ENCODE measurements at regions not wholly inside any gene's neighbourhood (a gene's known extent, or its start where the extent isn't known, plus 50 kb on each side); places are given as distances from the start of the nearest gene placed in this dataset.
"Not testable (repeated sequence)": the region's sequence is repeated elsewhere in the genome, so short reads cannot be mapped to it uniquely, and the experiment has no call there.

DNA sequence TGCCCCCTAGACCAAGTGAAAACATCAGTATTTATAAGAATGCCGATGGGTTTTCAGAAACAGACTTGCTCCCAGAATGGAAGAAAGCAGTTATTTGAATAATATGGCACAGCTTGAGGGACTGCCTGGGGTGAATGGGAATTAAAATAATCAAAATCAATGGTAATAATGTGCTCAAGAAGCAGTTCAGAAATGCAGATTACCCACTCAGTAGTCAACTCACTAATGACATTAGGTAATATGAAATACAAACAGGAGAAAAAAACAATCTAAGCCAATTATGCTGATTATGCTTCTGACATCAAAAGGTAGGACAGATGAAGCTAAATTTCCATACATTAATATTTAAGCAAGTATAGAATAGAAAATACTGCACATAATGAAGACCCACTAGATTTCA, 179.3 kb downstream of the ENC1 start:
- DNase-seq (ENCODE audit: low read depth in 2 of 2): no peak

DNA sequence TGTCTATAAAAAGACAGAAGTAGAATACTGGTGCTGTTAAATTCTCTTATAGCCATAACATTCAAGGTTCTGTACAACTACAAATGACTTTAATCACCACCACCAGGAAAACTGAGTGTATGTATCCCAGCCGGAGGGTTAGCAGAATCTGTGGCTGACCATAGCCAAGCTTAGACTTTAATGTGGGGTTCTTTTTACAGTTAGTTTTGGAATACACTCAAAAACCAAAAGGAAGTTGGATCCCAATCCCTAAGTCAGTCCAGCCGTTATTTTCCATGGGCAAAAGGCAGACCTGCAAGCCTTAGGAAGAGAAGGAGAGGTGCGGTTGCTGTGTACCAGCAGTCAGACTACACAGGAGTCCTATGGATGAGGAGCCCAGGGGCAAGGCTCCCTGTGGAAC, 179.8 kb downstream of the ENC1 start:
- DNase-seq (ENCODE audit: low read depth in 2 of 2): no peak

DNA sequence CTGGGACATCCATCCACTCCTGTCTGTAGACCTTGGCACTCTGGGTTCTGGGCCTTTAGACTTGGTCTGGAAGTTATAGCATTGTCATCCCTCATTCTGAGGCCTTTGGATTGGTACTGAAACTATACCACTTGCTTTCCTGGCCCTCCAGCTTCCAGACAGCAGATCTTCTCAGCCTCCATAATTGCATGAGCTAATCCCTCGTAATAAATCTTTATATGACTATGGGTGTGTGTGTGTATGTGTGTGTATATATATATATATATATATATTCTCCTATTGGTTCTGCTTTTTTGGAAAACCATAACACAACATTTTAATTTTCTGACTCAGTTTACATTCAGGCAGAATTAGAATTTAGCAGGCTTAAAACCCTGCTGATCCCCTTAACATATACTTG, 180.5 kb downstream of the ENC1 start:
- no peak for DNase-seq (ENCODE audit: low read depth in 2 of 2)

DNA sequence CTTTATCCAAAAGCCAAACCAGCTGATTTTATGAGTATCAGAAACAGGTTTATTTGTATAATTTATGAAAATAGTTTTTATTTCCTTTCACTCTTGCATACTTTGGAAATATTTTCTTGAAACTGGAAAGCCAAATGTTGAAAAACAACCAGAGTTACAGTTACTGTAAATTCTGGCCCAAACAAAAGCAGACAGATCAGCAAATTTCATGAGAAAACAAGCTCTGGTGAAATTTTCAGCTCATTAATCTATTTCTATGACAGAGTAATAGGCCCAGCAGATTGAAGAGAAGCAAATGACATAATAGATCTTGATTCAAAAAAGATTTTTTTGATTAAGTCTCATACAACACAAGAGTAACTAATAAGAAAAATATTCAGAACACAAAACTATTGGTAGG, 182.7 kb downstream of the ENC1 start:
- no peak for DNase-seq (ENCODE audit: low read depth in 2 of 2)

DNA sequence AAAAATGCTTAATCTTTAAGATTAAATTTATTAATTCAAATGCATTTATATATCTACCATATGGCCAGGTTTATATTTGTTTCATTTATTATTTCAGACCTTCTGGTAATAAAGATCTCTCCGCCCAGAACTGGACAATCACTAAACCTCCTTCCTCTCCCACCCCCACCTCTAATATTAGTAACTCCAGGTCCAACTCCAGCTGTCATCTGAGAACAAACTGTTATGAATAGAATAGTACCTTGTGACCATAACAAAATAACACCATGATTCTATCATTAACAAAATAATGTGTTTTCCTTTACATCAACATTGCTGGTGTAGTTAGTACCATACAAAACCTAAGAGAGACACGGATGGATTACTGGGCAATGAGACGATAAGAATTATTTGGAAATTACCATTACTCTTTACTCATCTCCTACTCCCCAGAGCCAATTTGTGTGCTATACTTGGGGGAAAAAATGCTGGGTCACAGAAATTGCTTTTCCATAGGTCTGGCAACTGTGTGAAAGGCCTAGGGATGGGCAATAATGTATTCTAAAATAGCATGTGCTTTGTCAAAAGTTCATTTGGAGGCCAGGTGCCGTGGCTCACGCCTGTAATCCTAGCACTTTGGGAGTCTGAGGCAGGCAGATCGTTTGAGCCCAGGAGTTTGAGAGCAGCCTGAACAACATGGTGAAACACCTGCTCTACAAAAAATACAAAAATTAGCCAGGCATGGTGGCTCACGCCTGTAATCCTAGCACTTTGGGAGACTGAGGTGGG, 186.1 kb downstream of the ENC1 start:
- no peak for DNase-seq (ENCODE audit: low read depth in 2 of 2)

DNA sequence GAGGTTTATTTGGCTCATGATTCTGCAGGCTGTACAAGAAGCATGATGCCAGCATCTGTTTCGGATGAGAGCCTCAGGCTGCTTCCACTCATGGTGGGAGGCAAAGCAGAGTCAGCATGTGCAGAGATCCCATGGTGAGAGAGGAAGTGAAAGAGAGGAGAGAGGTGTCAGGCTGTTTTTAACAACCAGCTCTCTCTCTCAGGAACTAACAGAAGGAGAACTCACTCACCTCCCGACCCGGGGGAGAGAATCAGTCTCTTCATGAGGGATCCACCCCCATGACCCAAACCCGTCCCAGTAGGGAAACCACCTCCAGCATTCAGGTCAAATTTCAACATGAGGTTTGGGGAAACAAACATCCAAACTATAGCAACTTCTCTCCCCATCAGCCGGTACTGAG, 187.7 kb downstream of the ENC1 start:
- DNase-seq (ENCODE audit: low read depth in 2 of 2): no peak

DNA sequence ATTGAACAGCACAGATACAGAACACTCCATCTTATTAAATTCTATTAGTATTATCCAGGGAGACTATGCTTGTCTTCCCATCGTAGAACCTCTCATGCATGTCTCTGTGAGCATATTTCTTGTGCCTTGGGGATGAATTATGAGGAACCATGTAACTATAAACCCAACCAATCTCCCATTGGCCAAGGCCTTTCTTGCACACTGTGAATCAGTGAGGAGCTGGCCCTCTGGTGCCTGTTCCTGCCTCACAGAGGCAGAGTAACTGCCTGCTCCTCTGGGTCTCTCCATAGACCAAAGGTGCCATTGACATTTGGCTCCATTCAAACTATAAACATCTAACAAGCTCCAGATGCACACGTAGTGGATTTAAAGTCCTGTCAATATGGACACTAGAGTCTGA, 190.4 kb downstream of the ENC1 start:
- DNase-seq (ENCODE audit: low read depth in 2 of 2): no peak

DNA sequence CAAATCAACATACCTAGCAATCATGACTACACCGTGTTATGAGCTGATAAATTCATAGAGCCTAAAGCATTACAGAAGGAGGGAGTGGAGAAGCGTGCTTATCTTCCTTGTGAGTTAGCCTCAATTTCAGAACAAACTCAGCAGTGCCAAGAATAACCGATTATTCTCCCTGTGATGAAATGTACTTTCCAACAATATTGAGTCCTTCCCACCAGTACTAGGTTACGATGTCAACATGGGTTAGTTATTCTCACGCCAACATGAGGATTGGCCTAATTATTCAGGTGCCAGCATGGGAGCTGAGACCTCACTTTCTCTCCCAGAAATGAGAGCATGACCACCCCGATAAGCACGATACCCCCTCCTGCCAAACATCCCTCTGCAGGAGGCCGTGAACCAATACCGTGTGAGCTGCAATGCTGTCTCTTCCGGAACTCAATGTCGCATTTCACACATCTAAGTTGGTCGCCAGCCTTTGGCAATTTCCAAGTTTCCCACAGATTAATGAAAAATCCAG, 193.7 kb downstream of the ENC1 start:
- no peak for DNase-seq (ENCODE audit: low read depth in 2 of 2)

DNA sequence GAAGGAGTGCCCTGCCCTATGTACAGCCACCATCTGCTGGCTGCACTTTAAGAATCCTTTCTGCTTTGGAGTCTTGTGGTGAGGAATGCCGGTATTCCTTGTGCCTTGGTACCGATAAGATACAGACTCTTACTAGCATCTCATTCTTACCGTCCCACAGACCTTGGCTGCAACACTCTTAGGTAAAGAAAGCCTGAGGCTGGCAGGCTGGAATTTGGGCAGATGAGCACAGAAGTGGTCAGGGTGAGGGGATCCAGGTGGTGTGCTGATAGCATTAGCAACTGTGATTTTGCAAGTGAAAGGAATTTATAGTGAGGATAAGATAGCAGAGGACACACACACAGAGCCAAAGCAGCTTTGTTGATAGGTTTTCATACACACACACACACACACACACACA, 198.1 kb downstream of the ENC1 start:
- no peak for DNase-seq (ENCODE audit: low read depth in 2 of 2)

DNA sequence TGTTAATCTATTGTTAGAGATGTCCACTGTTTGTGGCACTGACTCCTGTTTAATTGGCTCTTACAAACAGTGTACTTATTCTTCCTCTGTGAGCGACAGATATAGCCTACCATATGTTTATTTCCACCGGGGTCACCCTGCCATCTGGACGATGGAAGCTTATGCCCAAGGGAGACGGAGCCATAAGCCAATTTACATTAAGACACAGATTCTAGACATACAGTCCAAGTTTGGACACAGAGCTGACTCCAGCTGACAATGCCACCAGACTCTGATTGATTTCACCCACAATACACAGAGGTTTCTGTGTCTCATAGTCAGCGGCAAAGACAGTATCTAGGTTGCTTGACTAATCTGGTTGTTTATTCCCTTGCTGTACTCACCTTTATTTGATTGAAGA, 198.9 kb downstream of the ENC1 start:
- DNase-seq (ENCODE audit: low read depth in 2 of 2): no peak

DNA sequence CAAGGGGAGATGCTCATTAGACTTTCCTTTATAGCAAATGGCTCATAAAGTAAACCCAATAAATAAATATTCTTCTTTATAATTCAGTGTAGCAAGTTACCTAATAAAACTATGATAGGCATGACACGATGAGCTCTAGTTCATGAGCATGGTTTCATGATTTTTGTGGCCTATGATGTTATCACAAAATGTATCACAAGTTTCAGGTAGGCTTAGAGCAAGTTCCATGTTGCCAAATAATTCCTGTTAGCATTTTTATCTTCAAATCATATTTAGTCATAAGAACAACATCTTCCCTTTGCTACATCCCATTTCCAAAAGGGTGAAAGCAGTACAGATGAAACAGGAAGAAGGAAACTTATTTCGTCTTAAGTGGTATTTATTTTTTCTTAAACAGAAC, 200.2 kb downstream of the ENC1 start:
- DNase-seq (ENCODE audit: low read depth in 2 of 2): no peak

DNA sequence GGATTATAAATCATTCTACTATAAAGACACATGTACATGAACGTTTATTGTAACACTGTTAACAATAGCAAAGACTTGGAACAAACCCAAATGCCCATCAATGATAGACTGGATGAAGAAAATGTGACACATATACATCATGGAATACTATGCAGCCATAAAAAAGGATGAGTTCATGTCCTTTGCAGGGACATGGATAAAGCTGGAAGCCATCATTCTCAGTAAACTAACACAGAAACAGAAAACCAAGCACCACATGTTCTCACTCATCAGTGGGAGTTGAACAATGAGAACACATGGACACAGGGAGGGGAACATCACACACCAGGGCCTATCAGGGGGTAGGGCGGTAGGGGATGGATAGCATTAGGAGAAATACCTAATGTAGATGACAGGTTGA, 202.7 kb downstream of the ENC1 start:
- not testable (repeated sequence) for DNase-seq (ENCODE audit: low read depth in 2 of 2)

DNA sequence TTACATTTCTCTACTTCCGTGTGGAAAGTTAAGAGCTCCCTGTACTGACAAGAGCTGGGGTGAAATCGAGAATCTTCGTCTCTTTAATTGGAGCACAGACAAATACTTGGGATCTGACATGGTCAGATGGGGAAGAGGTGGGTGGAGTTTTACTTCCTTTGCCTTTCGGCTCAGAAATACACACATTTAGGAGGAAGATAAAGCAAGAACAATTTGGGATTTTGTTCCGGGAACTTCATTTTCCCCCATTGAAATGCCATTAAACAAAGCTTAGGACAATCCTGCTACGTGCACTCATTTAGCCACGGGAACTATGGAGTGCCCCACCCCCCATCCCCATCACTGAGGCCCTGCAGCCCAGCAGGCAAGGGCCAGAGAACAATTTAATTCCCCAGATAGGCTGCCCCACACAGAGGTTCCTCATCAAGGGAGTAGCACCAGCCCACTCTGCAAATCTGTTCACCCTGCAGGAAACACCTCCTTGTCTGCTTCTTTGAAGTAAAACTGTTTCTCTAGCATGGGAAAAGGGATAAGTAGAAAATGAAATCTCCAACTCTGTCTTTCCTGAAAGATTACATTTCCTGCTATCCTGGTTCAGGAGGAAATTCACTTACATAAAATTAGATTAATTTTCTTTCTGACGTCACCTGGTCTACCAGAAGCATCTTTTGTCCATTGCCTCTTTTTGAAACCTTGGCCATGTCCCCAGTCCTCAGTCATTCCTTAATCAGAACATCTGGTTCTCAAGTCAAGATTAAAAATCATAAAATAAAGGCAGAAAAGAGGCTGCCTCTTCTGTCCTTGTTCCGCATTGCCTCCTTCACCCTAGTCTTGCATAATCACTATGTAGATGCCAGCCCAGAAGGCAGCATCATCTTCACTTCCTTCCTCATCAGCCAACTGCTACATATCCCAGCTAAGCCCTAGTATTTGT, 206.4 kb downstream of the ENC1 start:
- DNase-seq (ENCODE audit: low read depth in 2 of 2): no peak

DNA sequence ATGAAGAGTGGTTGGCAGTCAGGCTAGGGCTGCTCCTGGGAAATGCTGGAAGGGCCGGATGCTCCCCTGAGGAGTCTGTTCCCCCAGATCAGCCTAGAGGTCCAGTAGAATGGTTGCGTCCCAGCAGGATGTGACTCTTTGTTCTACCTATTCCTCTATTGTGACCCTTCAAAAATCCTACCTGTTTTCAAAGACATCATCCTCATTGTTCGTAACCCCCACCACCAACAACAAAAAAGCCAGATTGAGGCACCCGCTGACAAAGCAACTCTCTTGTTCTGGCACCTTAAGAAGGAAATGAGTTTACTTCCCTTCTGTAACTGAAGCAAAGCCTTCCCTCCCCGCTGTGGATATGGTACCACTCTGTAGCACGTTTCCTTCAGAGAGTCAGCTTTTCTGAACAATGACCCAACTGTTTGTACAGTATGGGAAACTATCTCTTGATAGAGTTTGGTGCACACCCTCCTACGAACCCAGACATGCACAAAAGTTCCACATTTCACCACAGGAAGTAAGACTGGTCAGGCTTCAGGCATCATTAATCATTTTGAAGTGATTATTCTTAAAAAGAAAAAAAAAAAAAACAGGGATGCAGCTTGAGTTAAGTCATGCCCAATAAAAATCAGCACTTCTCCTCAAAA, 207.2 kb downstream of the ENC1 start:
- DNase-seq (ENCODE audit: low read depth in 2 of 2): no peak

DNA sequence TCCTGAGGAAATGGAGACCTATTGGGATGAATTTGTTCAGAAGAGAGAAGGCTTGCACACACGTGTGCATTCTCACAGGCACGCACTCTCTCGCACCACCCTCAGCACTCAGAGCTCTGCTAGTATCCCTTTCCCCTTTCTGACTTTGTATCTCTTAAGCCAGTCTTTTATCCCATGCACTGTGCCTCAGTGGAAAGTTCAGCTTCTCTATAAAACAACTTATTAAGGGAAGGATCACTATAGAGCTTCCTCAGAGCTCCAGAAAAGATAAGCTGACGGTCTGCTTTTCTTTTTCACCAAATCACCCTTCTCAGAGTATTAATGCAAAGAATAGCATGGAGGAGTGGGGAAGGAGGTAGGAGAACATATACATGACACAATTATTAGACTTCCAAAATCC, 207.8 kb downstream of the ENC1 start:
- no peak for DNase-seq (ENCODE audit: low read depth in 2 of 2)

DNA sequence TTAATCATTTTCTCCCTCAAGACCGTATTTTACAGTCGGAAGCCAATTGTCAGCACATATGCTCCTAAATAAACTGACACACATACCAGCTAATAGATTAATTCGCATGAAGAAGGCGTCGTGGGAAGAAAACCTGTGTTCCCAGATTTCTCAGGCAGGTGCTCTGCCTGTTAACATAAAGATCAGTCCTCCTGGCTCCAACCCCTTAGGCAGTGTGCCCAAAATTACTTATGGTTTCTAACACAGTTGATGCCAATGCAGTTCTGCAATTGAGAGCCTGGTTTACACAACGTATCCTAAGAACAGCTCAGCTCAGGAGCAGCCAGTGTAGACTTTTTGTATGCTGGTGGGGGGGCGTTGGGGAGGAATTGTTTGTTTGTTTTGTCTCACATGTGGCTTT, 208.3 kb downstream of the ENC1 start:
- no peak for DNase-seq (ENCODE audit: low read depth in 2 of 2)

DNA sequence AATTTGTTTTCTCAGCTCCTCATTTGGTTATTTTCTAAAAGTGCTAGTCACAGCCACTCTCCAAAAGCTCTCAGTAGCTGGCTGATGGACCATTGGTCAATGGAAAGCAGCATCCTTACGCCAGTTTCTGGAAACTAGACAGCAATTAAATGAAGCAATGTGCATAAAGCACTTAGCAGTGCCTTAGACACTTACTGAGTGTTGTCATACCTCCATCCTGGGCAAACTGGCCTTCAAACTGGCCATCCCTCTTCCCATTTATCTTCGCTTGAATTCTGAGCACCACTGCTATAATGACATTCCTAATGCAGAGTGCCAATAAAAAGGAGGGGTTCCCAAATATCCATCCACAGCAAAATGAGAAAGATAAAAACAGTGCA, 209.2 kb downstream of the ENC1 start:
- no peak for DNase-seq (ENCODE audit: low read depth in 2 of 2)

DNA sequence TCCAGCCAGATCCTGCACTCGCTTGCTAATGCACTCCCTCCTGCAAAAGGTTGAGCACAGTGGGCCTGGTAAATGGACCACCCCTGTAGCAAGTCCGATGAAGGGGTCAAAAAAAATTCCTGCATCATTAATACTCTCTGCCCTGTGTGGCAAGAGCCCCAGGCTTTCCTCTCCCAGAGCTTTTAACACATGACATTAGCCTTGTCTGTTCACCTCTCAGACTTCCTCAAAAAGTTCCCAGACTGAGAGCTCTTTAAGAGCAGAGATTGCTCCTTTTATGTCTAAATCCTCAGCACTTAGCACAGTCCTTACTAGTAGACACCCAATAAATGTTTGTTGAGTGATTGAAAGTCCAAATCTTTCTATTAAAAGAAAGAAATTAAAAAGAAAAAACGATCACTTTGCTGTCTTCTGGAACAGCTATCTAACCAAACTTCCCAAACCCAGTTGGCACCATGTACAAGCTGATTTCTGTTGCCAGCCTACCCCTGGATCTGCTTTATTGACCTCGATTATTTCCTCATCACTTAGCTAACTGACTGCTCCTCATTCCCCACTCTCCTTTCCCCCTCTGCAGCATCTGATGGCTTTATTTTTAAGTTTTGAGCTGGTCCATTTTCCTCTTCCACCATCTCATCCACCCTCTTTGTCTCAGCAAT, 209.8 kb downstream of the ENC1 start:
- DNase-seq (ENCODE audit: low read depth in 2 of 2): no peak

DNA sequence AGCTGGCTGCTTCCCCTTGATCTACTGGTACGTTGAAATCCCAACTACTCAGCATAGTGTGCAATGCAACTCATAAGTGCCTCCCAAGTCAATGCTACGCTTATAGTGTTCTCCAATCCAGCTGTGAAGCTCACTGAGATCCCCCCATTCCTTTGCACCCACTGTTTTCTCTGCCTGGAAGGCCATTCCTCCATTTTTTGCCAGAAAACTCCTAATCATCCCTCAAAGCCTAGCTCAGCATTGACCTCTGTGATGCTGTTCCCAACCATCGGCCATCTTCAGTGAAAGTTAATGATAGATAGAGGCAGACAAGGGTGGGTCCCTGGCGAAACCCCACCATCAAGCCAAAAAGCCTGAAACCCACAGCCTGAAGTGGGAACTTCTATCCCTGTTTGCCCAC, 211.0 kb downstream of the ENC1 start:
- no peak for DNase-seq (ENCODE audit: low read depth in 2 of 2)

DNA sequence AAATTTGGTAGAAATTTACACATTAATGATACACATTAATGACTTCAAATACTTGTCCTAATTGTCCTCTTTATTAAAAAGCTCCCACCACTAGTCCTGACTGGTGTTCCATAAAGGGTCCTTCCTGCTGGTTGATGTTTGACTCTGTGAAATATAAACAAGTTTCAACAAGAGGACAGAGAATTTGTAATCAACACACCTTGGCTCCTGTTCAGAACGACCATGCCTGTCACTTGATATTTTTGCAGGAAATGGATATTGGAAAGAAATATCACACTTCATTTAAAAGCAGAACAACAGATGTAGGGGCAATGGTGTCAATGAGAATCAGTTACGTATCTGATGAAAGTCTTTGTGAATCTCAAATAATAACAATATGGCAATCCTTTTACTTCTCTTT, 211.7 kb downstream of the ENC1 start:
- DNase-seq (ENCODE audit: low read depth in 2 of 2): no peak

DNA sequence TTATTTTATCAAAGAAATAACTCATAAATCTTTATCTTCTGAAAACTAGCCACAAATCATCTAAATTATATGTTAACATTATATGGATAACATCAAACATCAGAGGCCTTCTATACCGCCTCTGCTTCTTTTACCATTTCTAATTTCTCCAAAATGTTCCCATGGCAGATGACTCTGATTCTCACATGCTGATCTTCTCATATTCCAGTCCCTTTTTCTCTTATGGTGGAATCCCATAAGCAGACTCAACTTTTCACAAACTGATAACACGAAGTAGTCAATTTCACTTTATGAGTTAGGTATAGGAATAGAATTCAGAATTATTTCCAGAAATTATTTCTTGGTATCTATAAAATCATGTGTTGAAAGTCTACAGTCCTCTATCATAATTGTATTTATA, 212.3 kb downstream of the ENC1 start:
- DNase-seq (ENCODE audit: low read depth in 2 of 2): no peak

DNA sequence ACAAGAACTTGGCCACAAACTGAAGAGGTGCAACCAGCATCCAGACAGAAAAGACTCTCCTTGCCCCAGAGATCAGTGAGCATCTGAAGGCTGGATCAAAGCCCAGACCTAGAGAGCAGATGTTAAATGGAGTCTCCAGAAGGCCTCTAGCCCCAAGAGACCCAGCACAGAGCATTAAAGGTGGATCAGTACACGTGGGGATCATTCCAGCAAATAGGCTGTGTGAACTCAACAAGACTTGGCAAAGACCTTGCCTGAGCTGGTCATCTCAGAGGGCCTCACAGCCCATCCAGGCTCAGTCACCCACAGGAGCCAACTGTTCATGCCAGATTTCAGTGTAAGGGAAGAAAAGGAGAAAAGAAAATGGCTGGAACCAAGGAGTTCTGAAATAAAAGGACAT, 214.0 kb downstream of the ENC1 start:
- no peak for DNase-seq (ENCODE audit: low read depth in 2 of 2)

Data from stimulated activated CD8-positive, alpha-beta memory T cell treated with anti-CD3 and anti-CD28 coated beads, Interleukin-2, amount 100 ng/mL, for 48 hours (primary cell).